Left renal cortex interstitium (tissue), 4 donors: ENCODE measurements at regions not wholly inside any gene's neighbourhood (a gene's known extent, or its start where the extent isn't known, plus 50 kb on each side); places are given as distances from the start of the nearest gene placed in this dataset.
"Not testable (repeated sequence)": the region's sequence is repeated elsewhere in the genome, so short reads cannot be mapped to it uniquely, and the experiment has no call there.

ENCODE experiments used
- DNase-seq, 4 donors: peaks; one replicate each; pipeline ENCODE4 v3.0.0-alpha.2; 2013; ENCODE audit warnings: low read depth in 4 of 4, low spot score in 2 of 4, missing footprints in 1 of 4

DNA sequence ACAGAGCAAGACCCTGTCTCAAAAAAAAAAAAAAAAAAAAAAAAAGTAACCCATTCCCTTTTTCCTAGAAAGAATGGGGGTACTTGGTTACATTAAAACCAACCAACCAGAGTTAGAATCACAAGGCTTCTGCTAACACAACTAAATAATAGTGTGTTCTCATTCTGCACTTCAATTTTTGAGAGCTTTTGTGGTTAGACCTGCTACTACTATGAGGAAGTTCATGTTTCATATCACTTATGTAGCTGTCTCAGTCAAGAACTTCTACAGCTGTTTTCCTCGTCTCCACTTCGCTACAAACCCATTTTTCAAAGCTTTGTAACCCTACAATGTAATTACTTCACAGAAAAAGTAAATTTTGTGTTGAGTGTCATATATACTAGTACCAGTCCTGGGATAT, 58.3 kb downstream of the PDHA2 start:
- DNase-seq = no peak

DNA sequence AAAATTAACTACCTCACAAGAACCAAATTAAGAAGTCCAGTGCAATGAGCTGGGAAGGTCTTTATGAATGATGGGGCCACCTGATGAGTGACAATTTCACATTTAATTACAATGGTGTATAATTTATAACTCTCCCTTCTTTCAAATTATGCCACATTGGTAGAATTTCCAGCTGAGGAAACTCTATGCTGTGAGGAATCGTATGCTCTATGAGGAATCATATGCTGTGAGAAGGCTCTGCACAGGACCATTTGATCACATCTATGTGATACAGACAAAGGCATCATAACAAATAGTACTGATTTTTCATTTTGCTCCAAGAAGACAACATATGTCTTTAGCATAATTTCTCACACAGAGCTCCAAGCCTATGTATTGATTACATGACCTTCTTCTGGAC, 69.3 kb downstream of the PDHA2 start:
- DNase-seq = no peak

GRCh38 chr4:95910749-95911148, 70.9 kb downstream of the PDHA2 start:
- DNase-seq = no peak

DNA sequence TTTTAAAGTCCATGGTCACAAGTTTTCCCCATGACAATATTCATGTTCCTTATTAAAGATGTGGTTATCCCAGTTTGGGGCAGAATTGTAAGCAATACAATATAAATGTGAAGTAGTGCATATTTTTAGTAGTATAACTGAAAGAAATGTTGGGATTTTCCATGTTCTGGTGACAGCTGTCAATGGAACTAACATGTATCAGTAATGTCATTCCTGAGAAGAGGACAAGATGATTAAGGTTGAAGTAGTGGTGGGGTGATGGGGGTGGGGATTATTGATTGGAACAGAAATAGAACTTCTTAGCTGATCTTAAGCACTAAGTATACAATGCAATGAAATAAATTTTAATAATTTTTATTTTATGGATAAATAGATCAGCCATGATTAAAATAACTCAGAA, 81.6 kb downstream of the PDHA2 start:
- DNase-seq = no peak

- no peak for DNase-seq
These were observed 89.7 kb downstream of the PDHA2 start for GRCh38 chr4:95929448-95930064.

DNA sequence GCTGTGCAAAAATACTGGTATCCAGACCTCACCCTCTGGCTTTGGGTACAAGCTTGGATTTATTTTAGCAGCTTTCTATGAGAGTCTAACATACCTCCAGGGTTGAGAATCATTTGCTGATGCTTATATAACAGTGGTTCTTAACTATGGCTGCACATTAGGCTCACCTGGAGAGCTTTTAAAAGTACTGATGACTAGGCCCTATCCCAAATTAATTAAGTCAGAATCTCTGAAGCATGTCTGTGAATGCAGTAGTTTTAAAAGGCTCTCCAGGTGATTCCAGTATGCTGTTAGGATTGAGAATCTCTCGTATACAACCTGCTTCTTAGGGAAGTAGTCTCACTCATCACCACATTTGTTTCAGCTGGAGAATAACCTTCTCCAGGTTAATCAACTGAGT, 99.2 kb downstream of the PDHA2 start:
- DNase-seq = no peak

DNA sequence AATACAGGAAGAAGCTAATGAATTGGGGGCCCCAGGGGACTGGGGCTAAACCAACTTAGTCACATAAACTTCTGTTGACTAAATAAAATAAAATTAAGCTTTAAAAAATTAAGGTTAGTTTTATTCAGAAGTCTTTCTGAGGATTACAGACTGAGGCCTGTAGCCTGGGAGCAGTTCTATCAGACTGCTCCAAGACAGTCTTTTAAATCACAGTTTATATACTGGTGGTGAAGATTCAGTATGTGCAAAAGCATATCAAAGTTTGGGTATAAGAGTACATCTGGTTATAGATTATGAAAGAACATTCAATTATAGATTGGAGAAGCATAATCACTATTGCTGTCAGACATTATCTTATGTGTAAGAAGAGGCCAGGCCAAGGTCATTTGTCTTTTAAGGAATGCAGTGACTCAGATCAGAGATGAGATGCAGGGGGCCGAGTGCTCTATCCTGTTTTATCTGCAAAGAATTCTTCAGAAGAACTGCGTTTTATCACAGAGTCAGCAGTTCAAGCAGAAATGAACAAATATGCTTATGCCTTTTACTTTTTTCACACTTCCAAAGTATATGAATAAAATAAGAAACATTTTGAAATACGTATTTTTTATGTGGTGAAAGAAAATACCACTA, 109.4 kb downstream of the PDHA2 start:
- no peak for DNase-seq

DNA sequence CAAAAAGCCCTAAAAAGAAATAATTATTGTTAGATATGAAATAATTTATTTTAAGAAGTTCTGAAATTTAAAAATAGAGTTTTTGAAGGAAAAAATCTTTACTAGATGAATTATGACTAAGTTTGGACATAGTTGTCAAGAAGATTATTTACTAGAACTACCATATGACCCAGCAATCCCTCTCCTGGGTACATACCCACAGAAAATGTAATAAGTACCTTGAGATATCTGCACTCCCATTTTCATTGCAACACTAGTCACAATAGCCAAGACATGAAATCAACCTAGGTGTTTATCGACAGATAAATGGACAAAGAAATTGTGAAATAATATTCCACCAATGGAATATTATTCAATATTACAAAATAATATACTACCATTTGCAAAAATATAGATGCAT, 109.9 kb downstream of the PDHA2 start:
- DNase-seq = no peak

- DNase-seq = not testable (repeated sequence)
These were observed 112.6 kb downstream of the PDHA2 start for GRCh38 chr4:95952538-95952937.

GRCh38 chr4:95956094-95956493, 116.2 kb downstream of the PDHA2 start:
- DNase-seq = no peak

DNA sequence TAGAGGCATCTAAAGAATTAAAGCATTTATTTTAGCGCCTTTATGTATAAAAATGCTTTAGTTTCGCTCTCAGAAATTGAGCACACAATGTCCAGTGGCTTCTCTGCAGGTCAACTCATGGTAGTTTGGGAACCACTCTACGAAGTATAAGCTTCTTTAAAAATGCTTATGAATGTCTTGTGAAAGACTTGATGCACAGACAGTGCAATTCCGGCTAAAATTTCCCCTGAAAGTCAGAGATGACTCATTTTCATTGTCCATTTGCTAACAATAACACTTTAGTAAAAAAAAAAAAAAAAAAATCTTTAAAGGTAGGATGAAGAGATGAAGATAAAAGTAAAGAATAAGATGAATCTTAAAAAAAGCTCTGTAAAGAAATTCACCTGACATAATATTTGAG, 117.2 kb downstream of the PDHA2 start:
- no peak for DNase-seq

DNA sequence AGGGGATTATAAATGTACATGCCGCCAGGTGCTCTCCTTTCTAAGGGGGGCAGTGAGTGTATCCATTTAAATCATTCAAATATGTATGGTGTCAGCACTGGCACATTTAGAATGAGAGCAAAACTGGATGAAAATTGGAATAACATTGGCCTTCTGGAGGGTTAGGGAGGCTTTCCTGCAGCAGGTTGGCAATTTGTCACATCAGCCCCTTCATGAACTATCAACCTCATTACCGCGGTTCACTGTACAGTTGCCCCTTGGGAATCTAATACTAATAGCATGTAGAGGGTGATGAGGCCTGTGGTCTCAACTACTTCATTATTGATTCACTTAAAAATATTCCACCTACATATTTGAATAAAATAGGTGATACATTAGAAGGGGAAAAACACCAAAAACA, 117.9 kb downstream of the PDHA2 start:
- no peak for DNase-seq

DNA sequence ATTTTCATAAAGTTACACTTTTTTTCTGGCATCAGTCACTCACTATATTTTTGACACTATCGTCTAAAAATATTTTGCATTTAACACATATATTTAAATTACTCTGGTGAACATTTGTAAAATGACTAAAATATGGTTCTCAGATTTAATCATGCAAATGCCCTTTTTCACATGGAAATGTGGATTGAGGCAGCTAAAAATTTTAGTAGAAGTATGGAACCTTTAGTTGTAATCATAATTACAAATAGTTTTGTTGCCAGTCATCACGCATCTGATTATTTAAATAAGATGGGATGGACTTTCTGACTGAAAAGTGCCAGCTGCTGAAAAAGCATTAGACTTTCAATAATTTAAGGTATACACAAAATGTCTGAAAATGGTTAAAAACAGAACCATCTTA, 119.3 kb downstream of the PDHA2 start:
- DNase-seq = no peak

DNA sequence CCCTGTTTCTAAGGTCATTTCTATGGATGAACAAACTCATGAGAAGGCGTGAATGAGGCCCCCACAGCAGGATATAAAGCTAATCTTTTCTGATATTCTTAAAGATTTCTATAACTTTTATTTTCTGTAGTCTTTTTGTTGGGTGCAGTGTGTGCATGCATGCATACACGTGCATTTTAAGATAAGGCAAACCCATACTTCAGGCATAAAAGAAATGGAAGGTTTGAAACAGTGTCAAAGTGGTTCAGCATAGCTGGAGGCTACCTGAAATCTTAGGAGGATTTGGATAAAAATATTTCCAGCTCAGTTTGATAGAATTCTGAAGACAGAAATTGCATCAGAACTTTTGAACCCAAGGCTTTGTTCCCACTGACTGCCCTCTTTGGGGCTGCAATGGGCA, 119.7 kb downstream of the PDHA2 start:
- no peak for DNase-seq

DNA sequence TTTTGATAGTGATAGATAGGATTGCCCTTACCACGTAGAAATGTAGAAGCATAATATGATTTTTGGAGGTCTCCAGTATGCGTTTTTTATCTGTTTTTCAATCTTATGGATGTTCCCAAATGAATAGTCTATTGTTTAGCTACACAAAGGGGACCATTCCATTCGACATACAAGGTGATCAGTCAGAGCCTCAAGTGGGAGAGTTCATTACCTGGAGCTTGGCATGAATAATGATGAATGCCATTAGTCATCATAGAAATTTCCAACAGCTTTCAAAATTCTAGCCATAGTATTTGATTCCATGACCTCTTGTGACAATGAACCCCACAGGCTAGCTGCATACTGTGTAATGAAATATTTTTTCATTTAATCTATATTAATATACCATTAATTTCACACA, 123.6 kb downstream of the PDHA2 start:
- no peak for DNase-seq

DNA sequence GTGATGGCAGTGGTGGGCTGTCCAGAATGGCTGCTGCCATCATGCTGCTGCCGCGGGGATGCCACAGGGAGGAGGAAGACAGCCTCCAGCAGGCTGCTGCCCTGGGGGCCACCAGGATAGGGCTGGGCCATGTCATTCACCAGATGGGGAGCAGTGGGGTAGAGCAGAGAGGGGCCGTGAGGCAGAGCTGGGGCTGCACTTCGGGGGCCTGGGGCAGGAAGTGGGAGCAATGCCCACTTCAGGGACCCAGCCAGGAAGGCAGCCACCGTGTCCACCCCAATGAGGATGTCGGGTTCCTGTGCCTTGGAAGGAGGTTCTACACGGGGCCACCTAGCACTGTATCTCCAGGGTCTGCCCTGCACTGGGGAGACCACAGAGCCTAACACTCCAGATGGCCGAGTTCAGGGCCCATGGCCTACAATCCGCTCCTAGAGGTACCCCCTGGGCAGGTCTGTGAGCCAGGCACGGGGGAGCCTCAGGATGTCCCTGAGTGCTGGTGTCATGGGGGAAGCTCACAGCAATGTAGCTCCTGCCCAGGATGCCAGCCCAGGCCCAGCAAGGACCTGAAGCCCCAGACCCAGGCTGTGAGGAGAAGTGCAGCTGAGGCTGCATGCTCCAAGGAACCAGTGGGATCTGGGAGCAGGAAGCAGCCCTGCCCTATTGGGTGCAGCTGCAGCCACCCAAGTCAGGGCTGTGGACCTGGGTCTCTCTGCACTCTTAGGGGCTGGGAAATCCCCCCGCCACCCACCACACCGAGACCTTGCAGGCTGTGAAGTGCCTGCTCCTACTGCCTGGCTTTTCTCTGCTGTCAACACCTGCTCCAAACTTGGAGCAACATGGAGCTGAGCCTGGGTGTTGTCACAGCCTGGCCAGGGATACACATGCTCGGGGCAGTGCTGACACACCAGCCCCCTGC, 140.3 kb downstream of the PDHA2 start:
- DNase-seq = no peak

DNA sequence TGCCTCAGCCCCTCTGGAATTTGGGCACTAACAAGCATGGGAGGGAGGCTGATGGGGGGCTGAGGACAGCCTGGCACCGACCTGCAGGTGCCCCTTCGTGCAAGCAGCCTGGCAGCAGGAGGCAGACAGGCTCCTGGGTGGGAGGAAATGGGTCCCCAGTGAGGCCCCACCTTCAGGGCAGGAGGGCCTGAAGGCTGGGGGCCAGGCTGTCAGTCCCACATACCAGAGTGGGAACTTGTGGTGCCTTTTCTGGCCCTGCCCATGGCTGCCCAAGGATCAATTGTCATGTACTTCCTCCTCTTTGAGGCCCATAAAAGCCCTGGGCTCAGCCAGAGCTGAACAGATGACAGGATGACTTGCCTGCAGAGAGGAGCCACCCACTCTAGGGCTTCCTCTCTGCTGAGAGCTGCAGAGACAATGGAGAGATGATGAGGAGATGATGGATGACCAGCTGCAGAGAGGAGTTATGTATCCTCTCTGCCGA, 141.0 kb downstream of the PDHA2 start:
- no peak for DNase-seq

DNA sequence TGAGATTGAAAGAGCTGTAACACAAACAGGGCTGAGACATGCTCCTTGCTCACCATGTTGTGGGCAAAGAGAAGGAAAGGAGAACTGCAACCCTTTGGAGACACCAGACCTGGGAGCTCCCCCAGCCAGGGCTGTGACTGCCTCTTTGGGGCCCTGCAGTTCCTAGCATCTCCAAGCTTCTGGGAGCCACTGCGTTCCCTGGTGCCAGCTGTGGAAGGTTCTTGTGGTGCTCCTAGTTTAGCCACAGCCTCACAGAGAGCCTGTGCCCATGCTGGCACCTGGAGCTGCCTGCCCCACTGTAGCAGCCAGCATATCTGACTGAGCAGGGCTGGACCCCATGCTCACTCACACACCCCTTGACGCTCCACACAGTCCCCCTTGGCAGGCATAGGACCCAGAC, 141.7 kb downstream of the PDHA2 start:
- DNase-seq = no peak

- no peak for DNase-seq
These were observed 142.6 kb downstream of the PDHA2 start for GRCh38 chr4:95982516-95982915.

GRCh38 chr4:95984081-95984480, 144.2 kb downstream of the PDHA2 start:
- no peak for DNase-seq

DNA sequence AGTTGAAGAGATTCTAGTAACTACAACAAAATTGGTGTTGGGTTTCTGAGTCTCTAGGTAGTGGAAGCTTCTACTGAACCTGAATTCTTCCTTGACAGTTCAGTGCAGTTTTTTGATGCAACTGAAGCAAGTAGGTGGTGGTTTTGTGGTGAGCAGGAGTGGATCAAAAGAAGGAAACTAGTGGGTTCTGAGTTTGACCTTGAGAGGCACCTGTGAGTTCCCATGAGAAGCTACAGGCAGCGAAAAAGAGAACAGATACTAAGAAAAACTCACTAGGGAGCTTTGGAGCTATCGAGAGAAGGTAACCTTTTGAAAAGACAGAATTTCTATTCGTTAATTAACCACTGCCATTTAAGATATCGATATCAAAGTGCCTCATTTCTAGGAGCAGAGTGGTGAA, 145.2 kb downstream of the PDHA2 start:
- no peak for DNase-seq
